Immature natural killer cell (primary cell): ENCODE measurements at regions not wholly inside any gene's neighbourhood (a gene's known extent, or its start where the extent isn't known, plus 50 kb on each side); places are given as distances from the start of the nearest gene placed in this dataset.

Experiments used
- DNase-seq, 3 donors: peaks; one replicate each; pipeline ENCODE4 v3.0.0; 2022; ENCODE audit warnings: mixed read lengths in 1 of 3
- H3K27ac Mint-ChIP-seq, 6 donors: one replicate each; pipeline ENCODE4 v1.8.0; 2020; ENCODE audit warnings: mixed read lengths in 6 of 6, mild to moderate bottlenecking in 5 of 6, inconsistent platforms in 4 of 6, moderate library complexity in 3 of 6
- H3K27me3 Mint-ChIP-seq, 3 donors: one replicate each; pipeline ENCODE4 v1.8.0; 2020 to 2021; ENCODE audit warnings: low read depth in 3 of 3, mild to moderate bottlenecking in 3 of 3, mixed read lengths in 3 of 3, moderate library complexity in 3 of 3, inconsistent platforms in 1 of 3
- H3K36me3 Mint-ChIP-seq, 3 donors: one replicate each; pipeline ENCODE4 v1.8.0; 2020; ENCODE audit warnings: mixed read lengths in 3 of 3, inconsistent platforms in 2 of 3, mild to moderate bottlenecking in 2 of 3
- H3K4me1 Mint-ChIP-seq, 2 donors: one replicate each; pipeline ENCODE4 v1.8.0; 2020; ENCODE audit warnings: inconsistent platforms in 2 of 2, mild to moderate bottlenecking in 2 of 2, mixed read lengths in 2 of 2, moderate library complexity in 1 of 2
- H3K4me3 Mint-ChIP-seq, 5 donors: one replicate each; pipeline ENCODE4 v1.8.0; 2020; ENCODE audit warnings: mild to moderate bottlenecking in 5 of 5, mixed read lengths in 5 of 5, inconsistent platforms in 3 of 5, moderate library complexity in 3 of 5
- H3K9me3 Mint-ChIP-seq, 6 donors: one replicate each; pipeline ENCODE4 v1.8.0; 2020; ENCODE audit warnings: mild to moderate bottlenecking in 6 of 6, mixed read lengths in 6 of 6, inconsistent platforms in 4 of 6, moderate library complexity in 3 of 6

GRCh38 chr21:35363458-35363857 is 314.4 kb upstream of the RUNX1 start:
- DNase-seq: no peak
- no peak overlapping the region for H3K4me3 Mint-ChIP-seq
- no peaks in the 10 kb centered on the region for H3K4me1 Mint-ChIP-seq
- H3K36me3 Mint-ChIP-seq: peaks cover 0 to 4% (median 0%) of the 10 kb centered on the region in 3 donors
- no peaks in the 10 kb centered on the region for H3K9me3 Mint-ChIP-seq
- H3K27ac Mint-ChIP-seq: no peak overlapping the region
- H3K27me3 Mint-ChIP-seq: peaks cover 0 to 3% (median 0%) of the 10 kb centered on the region in 3 donors

GRCh38 chr21:35361988-35362387 is 312.9 kb upstream of the RUNX1 start:
- DNase-seq: no peak
- no peaks in the 10 kb centered on the region for H3K9me3 Mint-ChIP-seq
- H3K36me3 Mint-ChIP-seq: peaks cover 0 to 4% (median 0%) of the 10 kb centered on the region in 3 donors
- no peak overlapping the region for H3K27ac Mint-ChIP-seq
- H3K27me3 Mint-ChIP-seq: peaks cover 0 to 3% (median 0%) of the 10 kb centered on the region in 3 donors
- no peaks in the 10 kb centered on the region for H3K4me1 Mint-ChIP-seq
- no peak overlapping the region for H3K4me3 Mint-ChIP-seq

GRCh38 chr21:35360870-35361570 is 311.9 kb upstream of the RUNX1 start:
- no peak overlapping the region for H3K4me3 Mint-ChIP-seq

GRCh38 chr21:35359076-35359475 is 310.0 kb upstream of the RUNX1 start:
- no peak overlapping the region for H3K27ac Mint-ChIP-seq
- H3K36me3 Mint-ChIP-seq: peaks cover 0 to 7% (median 0%) of the 10 kb centered on the region in 3 donors
- no peaks in the 10 kb centered on the region for H3K9me3 Mint-ChIP-seq
- peaks cover 0 to 5% (median under 1%) of the 10 kb centered on the region in 3 donors for H3K27me3 Mint-ChIP-seq
- no peak for DNase-seq
- H3K4me1 Mint-ChIP-seq: no peaks in the 10 kb centered on the region
- no peak overlapping the region for H3K4me3 Mint-ChIP-seq

More at GRCh38 chr21:35360870-35361570, 311.9 kb upstream of the RUNX1 start:
- Mint-ChIP-seq H3K4me1 (no peaks in the 10 kb centered on the region), H3K27me3 (peaks cover 0 to 5% (median 0%) of the 10 kb centered on the region in 3 donors), H3K9me3 (no peaks in the 10 kb centered on the region), H3K27ac (no peak overlapping the region), H3K36me3 (peaks cover 0 to 4% (median 0%) of the 10 kb centered on the region in 3 donors)
- no peak for DNase-seq

GRCh38 chr21:35358008-35358407 is 308.9 kb upstream of the RUNX1 start:
- no peak for DNase-seq
- Mint-ChIP-seq H3K27me3 (peaks cover 0 to 3% (median 2%) of the 10 kb centered on the region in 3 donors), H3K9me3 (no peaks in the 10 kb centered on the region)

GRCh38 chr21:35357041-35357780 is 308.1 kb upstream of the RUNX1 start:
- Mint-ChIP-seq H3K27me3 (peaks cover 2 to 3% (median 2%) of the 10 kb centered on the region in 3 donors), H3K9me3 (no peaks in the 10 kb centered on the region), H3K27ac (no peak overlapping the region), H3K4me1 (no peaks in the 10 kb centered on the region), H3K36me3 (peaks cover 0 to 3% (median 0%) of the 10 kb centered on the region in 3 donors), H3K4me3 (no peak overlapping the region)
- no peak for DNase-seq

More at GRCh38 chr21:35358008-35358407, 308.9 kb upstream of the RUNX1 start:
- H3K36me3 Mint-ChIP-seq: peaks cover 0 to 7% (median 0%) of the 10 kb centered on the region in 3 donors
- no peak overlapping the region for H3K27ac Mint-ChIP-seq
- no peaks in the 10 kb centered on the region for H3K4me1 Mint-ChIP-seq
- no peak overlapping the region for H3K4me3 Mint-ChIP-seq

- peaks cover 2 to 5% (median 3%) of the 10 kb centered on the region in 3 donors for H3K27me3 Mint-ChIP-seq
- H3K36me3 Mint-ChIP-seq: peaks cover 0 to 3% (median 0%) of the 10 kb centered on the region in 3 donors
- H3K4me1 Mint-ChIP-seq: no peaks in the 10 kb centered on the region
- H3K4me3 Mint-ChIP-seq: no peak overlapping the region
- no peak for DNase-seq
- no peak overlapping the region for H3K27ac Mint-ChIP-seq
- no peaks in the 10 kb centered on the region for H3K9me3 Mint-ChIP-seq
Measured at GRCh38 chr21:35354078-35354477, 305.0 kb upstream of the RUNX1 start.

- Mint-ChIP-seq H3K4me1 (no peaks in the 10 kb centered on the region), H3K4me3 (no peak overlapping the region), H3K27me3 (peaks cover 3 to 5% (median 5%) of the 10 kb centered on the region in 3 donors), H3K27ac (no peak overlapping the region), H3K36me3 (peaks cover 0 to 3% (median 0%) of the 10 kb centered on the region in 3 donors), H3K9me3 (no peaks in the 10 kb centered on the region)
- DNase-seq: no peak
Measured at GRCh38 chr21:35352793-35353192, 303.7 kb upstream of the RUNX1 start.

GRCh38 chr21:35352066-35352770 is 303.1 kb upstream of the RUNX1 start:
- Mint-ChIP-seq H3K4me1 (no peaks in the 10 kb centered on the region), H3K36me3 (peaks cover 0 to 3% (median 0%) of the 10 kb centered on the region in 3 donors), H3K27me3 (peaks cover 5 to 8% (median 6%) of the 10 kb centered on the region in 3 donors), H3K9me3 (no peaks in the 10 kb centered on the region), H3K27ac (no peak overlapping the region), H3K4me3 (no peak overlapping the region)
- DNase-seq: no peak

GRCh38 chr21:35351434-35351833 is 302.3 kb upstream of the RUNX1 start:
- DNase-seq: no peak
- H3K27ac Mint-ChIP-seq: no peak overlapping the region
- no peaks in the 10 kb centered on the region for H3K9me3 Mint-ChIP-seq
- H3K36me3 Mint-ChIP-seq: peaks cover 0 to 3% (median 0%) of the 10 kb centered on the region in 3 donors
- H3K4me3 Mint-ChIP-seq: no peak overlapping the region
- peaks cover 5 to 10% (median 9%) of the 10 kb centered on the region in 3 donors for H3K27me3 Mint-ChIP-seq
- H3K4me1 Mint-ChIP-seq: no peaks in the 10 kb centered on the region

GRCh38 chr21:35350965-35351364 is 301.9 kb upstream of the RUNX1 start:
- Mint-ChIP-seq H3K27me3 (peaks cover 5 to 10% (median 9%) of the 10 kb centered on the region in 3 donors), H3K27ac (no peak overlapping the region), H3K4me3 (no peak overlapping the region), H3K36me3 (peaks cover 0 to 3% (median 0%) of the 10 kb centered on the region in 3 donors), H3K4me1 (no peaks in the 10 kb centered on the region), H3K9me3 (no peaks in the 10 kb centered on the region)
- no peak for DNase-seq

GRCh38 chr21:35349376-35350080 is 300.4 kb upstream of the RUNX1 start:
- H3K9me3 Mint-ChIP-seq: no peaks in the 10 kb centered on the region
- no peaks in the 10 kb centered on the region for H3K36me3 Mint-ChIP-seq
- no peak overlapping the region for H3K27ac Mint-ChIP-seq
- no peaks in the 10 kb centered on the region for H3K4me1 Mint-ChIP-seq
- peaks cover 5 to 13% (median 10%) of the 10 kb centered on the region in 3 donors for H3K27me3 Mint-ChIP-seq
- no peak overlapping the region for H3K4me3 Mint-ChIP-seq
- no peak for DNase-seq

- H3K27ac Mint-ChIP-seq: no peak overlapping the region
- peaks cover 2 to 13% (median 10%) of the 10 kb centered on the region in 3 donors for H3K27me3 Mint-ChIP-seq
- no peaks in the 10 kb centered on the region for H3K4me1 Mint-ChIP-seq
- no peaks in the 10 kb centered on the region for H3K9me3 Mint-ChIP-seq
- DNase-seq: no peak
- no peak overlapping the region for H3K4me3 Mint-ChIP-seq
- H3K36me3 Mint-ChIP-seq: no peaks in the 10 kb centered on the region
Measured at GRCh38 chr21:35348686-35349085, 299.6 kb upstream of the RUNX1 start.
